ENCODE measurements at regions not wholly inside any gene's neighbourhood (a gene's known extent, or its start where the extent isn't known, plus 50 kb on each side); places are given as distances from the start of the nearest gene placed in this dataset.

DNA sequence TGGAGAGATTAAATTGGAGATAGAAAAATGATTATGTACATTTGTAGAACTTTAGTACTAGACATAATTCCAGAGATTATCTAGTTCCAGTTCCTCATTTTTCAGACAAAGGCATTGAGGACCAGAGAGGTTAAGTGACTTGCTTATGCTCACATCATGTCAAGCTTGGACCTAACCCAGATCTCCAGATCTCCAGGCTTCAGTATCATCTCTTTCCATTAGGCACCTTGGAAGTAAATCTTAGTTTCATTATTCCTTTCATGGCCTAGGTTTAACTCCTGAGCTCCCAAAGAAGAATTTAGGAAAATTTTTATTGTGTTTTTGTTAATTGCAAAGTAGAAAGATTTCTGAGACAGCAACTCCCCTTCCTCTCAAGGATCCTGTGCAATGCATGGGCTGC, 148.8 kb downstream of the GATB start:
- Histone ChIP-seq H3K27me3 (ENCODE audit: control insufficient read depth in 2 of 2, insufficient read depth in 2 of 2, low read length in 2 of 2) (no peaks in the 10 kb centered on the region), H3K9me3 (ENCODE audit: control insufficient read depth in 2 of 3, low read length in 3 of 3) (no peaks in the 10 kb centered on the region), H3K4me3 (ENCODE audit: low read length) (no peak overlapping the region), H3K36me3 (ENCODE audit: control insufficient read depth in 2 of 3, insufficient read depth in 3 of 3, low read length in 3 of 3) (no peaks in the 10 kb centered on the region), H3K27ac (ENCODE audit: low read depth, low read length) (no peak overlapping the region), H3K4me1 (ENCODE audit: control insufficient read depth in 2 of 2, insufficient read depth in 2 of 2, low read length in 2 of 2) (no peaks in the 10 kb centered on the region)
- ATAC-seq (no peak), DNase-seq (no peak)
- Mint-ChIP-seq H3K27ac (no peak overlapping the region), H3K36me3 (no peaks in the 10 kb centered on the region), H3K9me3 (peaks cover 0 to 1% (median 0%) of the 10 kb centered on the region in 11 donors), H3K4me1 (no peaks in the 10 kb centered on the region), H3K4me3 (no peak overlapping the region), H3K27me3 (peaks cover 0 to 13% (median 0%) of the 10 kb centered on the region in 5 donors)
- CTCF ChIA-PET, result no interaction called here
- intact Hi-C loops (cut with micrococcal nuclease), result loop anchor here in 1 of 2 donors (5.0 kb wide), 1 partner anchor 250 kb away; no protein-coding TSS in a partner anchor
- POLR2A ChIA-PET, result no interaction called here

DNA sequence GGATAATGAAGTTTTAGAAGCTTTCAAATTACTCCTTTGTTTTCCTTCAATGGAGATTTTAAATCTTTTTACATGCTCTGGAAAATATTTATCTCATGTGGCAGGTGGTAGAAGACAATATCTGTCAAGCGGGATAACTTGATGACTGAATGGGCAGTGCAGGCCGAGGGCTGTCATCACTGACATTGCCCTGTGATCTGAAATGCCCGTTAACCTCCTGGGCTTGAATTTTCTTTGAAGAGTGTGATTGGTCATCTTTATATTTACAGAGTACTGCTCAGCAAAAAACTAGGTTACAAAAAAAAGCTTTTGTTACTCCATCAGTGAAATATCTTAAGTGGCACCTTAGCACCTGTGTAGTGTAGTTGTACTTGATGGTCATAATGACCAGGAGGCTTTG, 147.5 kb downstream of the GATB start:
- H3K36me3 Mint-ChIP-seq, result no peaks in the 10 kb centered on the region
- Histone ChIP-seq H3K9me3 (ENCODE audit: control insufficient read depth in 2 of 3, low read length in 3 of 3) (no peaks in the 10 kb centered on the region), H3K27me3 (ENCODE audit: control insufficient read depth in 2 of 2, insufficient read depth in 2 of 2, low read length in 2 of 2) (no peaks in the 10 kb centered on the region), H3K4me3 (ENCODE audit: low read length) (no peak overlapping the region), H3K27ac (ENCODE audit: low read depth, low read length) (no peak overlapping the region), H3K36me3 (ENCODE audit: control insufficient read depth in 2 of 3, insufficient read depth in 3 of 3, low read length in 3 of 3) (no peaks in the 10 kb centered on the region), H3K4me1 (ENCODE audit: control insufficient read depth in 2 of 2, insufficient read depth in 2 of 2, low read length in 2 of 2) (no peaks in the 10 kb centered on the region)
- H3K9me3 Mint-ChIP-seq, result peaks cover 0 to 1% (median 0%) of the 10 kb centered on the region in 11 donors
- ATAC-seq (no peak), DNase-seq (no peak)
- CTCF ChIA-PET, result no interaction called here
- H3K4me1 Mint-ChIP-seq, result no peaks in the 10 kb centered on the region
- H3K4me3 Mint-ChIP-seq, result no peak overlapping the region
- H3K27me3 Mint-ChIP-seq, result peaks cover 4 to 16% (median 5%) of the 10 kb centered on the region in 5 donors
- intact Hi-C loops (cut with micrococcal nuclease), result loop anchor here in 1 of 2 donors (5.0 kb wide), 1 partner anchor 251 kb away; no protein-coding TSS in a partner anchor
- POLR2A ChIA-PET, result no interaction called here
- H3K27ac Mint-ChIP-seq, result peak overlapping the region in 1 of 9 donors; percentile 4

DNA sequence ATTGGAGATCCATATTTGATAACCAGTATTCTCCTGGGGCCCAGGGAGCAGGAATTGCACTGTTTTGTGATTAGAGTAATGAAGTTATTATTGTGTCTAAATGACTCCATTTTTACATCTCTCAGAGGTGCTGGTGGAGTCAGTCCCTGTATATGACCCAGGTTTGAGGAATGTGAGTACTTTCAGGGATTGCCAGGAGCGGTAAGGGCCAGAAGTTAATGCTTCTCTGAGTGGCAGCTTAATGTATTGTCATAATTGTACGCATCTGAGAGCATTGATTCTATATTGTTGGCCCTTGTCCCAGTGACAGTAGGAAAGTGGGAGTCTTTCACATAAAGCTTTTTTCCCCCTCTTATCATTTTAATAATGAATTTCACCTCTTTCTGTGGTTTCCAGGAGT, 146.2 kb downstream of the GATB start:
- no peak overlapping the region for H3K27ac Mint-ChIP-seq
- Histone ChIP-seq H3K4me1 (ENCODE audit: control insufficient read depth in 2 of 2, insufficient read depth in 2 of 2, low read length in 2 of 2) (no peaks in the 10 kb centered on the region), H3K9me3 (ENCODE audit: control insufficient read depth in 2 of 3, low read length in 3 of 3) (no peaks in the 10 kb centered on the region), H3K4me3 (ENCODE audit: low read length) (no peak overlapping the region), H3K27ac (ENCODE audit: low read depth, low read length) (no peak overlapping the region), H3K27me3 (ENCODE audit: control insufficient read depth in 2 of 2, insufficient read depth in 2 of 2, low read length in 2 of 2) (no peaks in the 10 kb centered on the region), H3K36me3 (ENCODE audit: control insufficient read depth in 2 of 3, insufficient read depth in 3 of 3, low read length in 3 of 3) (no peaks in the 10 kb centered on the region)
- peaks cover 0 to 1% (median 0%) of the 10 kb centered on the region in 11 donors for H3K9me3 Mint-ChIP-seq
- no peak overlapping the region for H3K4me3 Mint-ChIP-seq
- ATAC-seq (no peak), DNase-seq (no peak)
- no peaks in the 10 kb centered on the region for H3K4me1 Mint-ChIP-seq
- no peaks in the 10 kb centered on the region for H3K36me3 Mint-ChIP-seq
- H3K27me3 Mint-ChIP-seq, result peaks cover 4 to 19% (median 5%) of the 10 kb centered on the region in 5 donors
- CTCF ChIA-PET, result no interaction called here
- POLR2A ChIA-PET, result no interaction called here
- intact Hi-C loops (cut with micrococcal nuclease), result loop anchor here in 1 of 2 donors (5.0 kb wide), 1 partner anchor 252 kb away; no protein-coding TSS in a partner anchor

DNA sequence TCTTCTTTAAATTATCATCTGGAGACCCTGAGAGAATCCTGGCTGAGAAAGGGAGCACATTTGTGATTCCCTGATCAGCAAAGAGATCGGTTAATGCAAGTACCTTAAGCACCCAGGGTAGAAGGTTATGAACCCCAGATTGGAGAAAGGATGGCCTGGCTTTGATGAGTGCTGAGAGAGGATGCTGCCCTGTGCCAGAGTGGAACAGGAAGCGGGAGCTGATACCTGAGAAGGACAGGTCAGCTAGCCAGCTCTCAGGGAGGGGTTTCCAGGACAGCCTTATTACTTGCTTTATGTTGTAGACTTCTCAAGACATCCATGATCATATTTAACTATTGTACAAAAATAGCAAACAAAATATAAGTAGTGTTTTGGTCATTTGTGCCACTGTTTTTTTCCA, 141.9 kb downstream of the GATB start:
- Mint-ChIP-seq H3K36me3 (no peaks in the 10 kb centered on the region), H3K27ac (no peak overlapping the region), H3K27me3 (peaks cover 4 to 19% (median 17%) of the 10 kb centered on the region in 5 donors), H3K4me3 (no peak overlapping the region), H3K9me3 (no peaks in the 10 kb centered on the region), H3K4me1 (no peaks in the 10 kb centered on the region)
- no peaks in the 10 kb centered on the region for H3K9me3 ChIP-seq (ENCODE audit: control insufficient read depth in 2 of 3, low read length in 3 of 3)
- DNase-seq, result no peak
- no peaks in the 10 kb centered on the region for H3K36me3 ChIP-seq (ENCODE audit: control insufficient read depth in 2 of 3, insufficient read depth in 3 of 3, low read length in 3 of 3)
- no peak overlapping the region for H3K4me3 ChIP-seq (ENCODE audit: low read length)
- no peaks in the 10 kb centered on the region for H3K27me3 ChIP-seq (ENCODE audit: control insufficient read depth in 2 of 2, insufficient read depth in 2 of 2, low read length in 2 of 2)
- intact Hi-C loops (cut with micrococcal nuclease), result no loop called here
- no peaks in the 10 kb centered on the region for H3K4me1 ChIP-seq (ENCODE audit: control insufficient read depth in 2 of 2, insufficient read depth in 2 of 2, low read length in 2 of 2)
- no peak overlapping the region for H3K27ac ChIP-seq (ENCODE audit: low read depth, low read length)
- CTCF ChIA-PET, result no interaction called here
- POLR2A ChIA-PET, result no interaction called here
- no peak for ATAC-seq

DNA sequence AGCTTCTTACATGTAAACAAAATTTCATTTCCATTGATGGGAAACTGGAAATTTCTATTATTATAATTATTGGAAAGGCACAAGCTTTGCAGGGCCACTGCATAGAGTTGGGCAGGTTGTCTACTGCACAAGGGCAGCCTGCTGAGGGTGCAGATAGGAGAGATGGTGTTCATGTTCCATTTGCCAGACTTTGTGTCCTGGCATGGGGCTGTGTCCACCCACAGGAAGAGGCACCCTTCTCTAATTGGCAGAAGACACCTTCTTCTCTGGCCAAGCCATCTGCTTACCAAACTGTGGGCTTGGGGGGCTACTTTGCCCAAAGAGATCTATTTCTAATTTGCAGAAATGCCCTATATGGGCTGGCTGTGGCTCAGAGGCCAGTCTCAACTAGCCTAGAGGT, 140.7 kb downstream of the GATB start:
- ChIA-PET POLR2A (no interaction called here), CTCF (no interaction called here)
- no peak for DNase-seq
- no peaks in the 10 kb centered on the region for H3K4me1 Mint-ChIP-seq
- intact Hi-C loops (cut with micrococcal nuclease), result no loop called here
- no peaks in the 10 kb centered on the region for H3K36me3 Mint-ChIP-seq
- no peaks in the 10 kb centered on the region for H3K4me1 ChIP-seq (ENCODE audit: control insufficient read depth in 2 of 2, insufficient read depth in 2 of 2, low read length in 2 of 2)
- H3K27ac ChIP-seq (ENCODE audit: low read depth, low read length), result no peak overlapping the region
- peaks cover 4 to 22% (median 19%) of the 10 kb centered on the region in 5 donors for H3K27me3 Mint-ChIP-seq
- no peak overlapping the region for H3K4me3 ChIP-seq (ENCODE audit: low read length)
- no peak overlapping the region for H3K4me3 Mint-ChIP-seq
- H3K27me3 ChIP-seq (ENCODE audit: control insufficient read depth in 2 of 2, insufficient read depth in 2 of 2, low read length in 2 of 2), result no peaks in the 10 kb centered on the region
- ATAC-seq, result no peak
- H3K9me3 ChIP-seq (ENCODE audit: control insufficient read depth in 2 of 3, low read length in 3 of 3), result no peaks in the 10 kb centered on the region
- no peak overlapping the region for H3K27ac Mint-ChIP-seq
- H3K36me3 ChIP-seq (ENCODE audit: control insufficient read depth in 2 of 3, insufficient read depth in 3 of 3, low read length in 3 of 3), result no peaks in the 10 kb centered on the region
- no peaks in the 10 kb centered on the region for H3K9me3 Mint-ChIP-seq

Measured in naive thymus-derived CD4-positive, alpha-beta T cell (primary cell).